Embryonic facial prominence (tissue), 1 donor: ENCODE measurements at regions not wholly inside any gene's neighbourhood (a gene's known extent, or its start where the extent isn't known, plus 50 kb on each side); places are given as distances from the start of the nearest gene placed in this dataset.

Experiments
- DNase-seq: peaks from one replicate; pipeline ENCODE4 v3.0.0-alpha.2; 2016; ENCODE audit errors: extremely low spot score

- DNase-seq, result peak; percentile 32
Measured at GRCh38 chr14:25150934-25151790, 101.2 kb upstream of the STXBP6 start.

GRCh38 chr14:25150401-25150800, 100.5 kb upstream of the STXBP6 start:
- DNase-seq, result no peak

- DNase-seq, result no peak
Measured at GRCh38 chr14:25140411-25140810, 90.5 kb upstream of the STXBP6 start.

GRCh38 chr14:25136811-25137210, 86.9 kb upstream of the STXBP6 start:
- no peak for DNase-seq

GRCh38 chr14:25134184-25134583, 84.2 kb upstream of the STXBP6 start:
- no peak for DNase-seq

GRCh38 chr14:25132732-25133422, 82.9 kb upstream of the STXBP6 start:
- peak; percentile 48 for DNase-seq

GRCh38 chr14:25132094-25132493, 82.1 kb upstream of the STXBP6 start:
- no peak for DNase-seq

- no peak for DNase-seq
Measured at GRCh38 chr14:25122843-25123242, 72.9 kb upstream of the STXBP6 start.

- DNase-seq, result no peak
Measured at GRCh38 chr14:25122211-25122610, 72.3 kb upstream of the STXBP6 start.

GRCh38 chr14:25121337-25122129, 71.6 kb upstream of the STXBP6 start:
- DNase-seq, result no peak

GRCh38 chr14:25120261-25120660, 70.3 kb upstream of the STXBP6 start:
- no peak for DNase-seq

GRCh38 chr14:25118671-25119070, 68.7 kb upstream of the STXBP6 start:
- no peak for DNase-seq

GRCh38 chr14:25117342-25117741, 67.4 kb upstream of the STXBP6 start:
- no peak for DNase-seq

GRCh38 chr14:25116607-25117006, 66.7 kb upstream of the STXBP6 start:
- DNase-seq, result no peak

- no peak for DNase-seq
Measured at GRCh38 chr14:25113394-25113793, 63.4 kb upstream of the STXBP6 start.

- peak; percentile 80 for DNase-seq
Measured at GRCh38 chr14:25111061-25111601, 61.2 kb upstream of the STXBP6 start.

GRCh38 chr14:25110106-25110505, 60.2 kb upstream of the STXBP6 start:
- no peak for DNase-seq

GRCh38 chr14:25108959-25109358, 59.0 kb upstream of the STXBP6 start:
- no peak for DNase-seq

GRCh38 chr14:25108291-25108690, 58.3 kb upstream of the STXBP6 start:
- DNase-seq, result no peak

- no peak for DNase-seq
Measured at GRCh38 chr14:25103820-25104219, 53.9 kb upstream of the STXBP6 start.

- DNase-seq, result no peak
Measured at GRCh38 chr14:25103271-25103670, 53.3 kb upstream of the STXBP6 start.

GRCh38 chr14:25102788-25103187, 52.8 kb upstream of the STXBP6 start:
- no peak for DNase-seq
